ENCODE measurements at regions not wholly inside any gene's neighbourhood (a gene's known extent, or its start where the extent isn't known, plus 50 kb on each side); places are given as distances from the start of the nearest gene placed in this dataset.
"Not testable (repeated sequence)": the region's sequence is repeated elsewhere in the genome, so short reads cannot be mapped to it uniquely, and the experiment has no call there.

DNA sequence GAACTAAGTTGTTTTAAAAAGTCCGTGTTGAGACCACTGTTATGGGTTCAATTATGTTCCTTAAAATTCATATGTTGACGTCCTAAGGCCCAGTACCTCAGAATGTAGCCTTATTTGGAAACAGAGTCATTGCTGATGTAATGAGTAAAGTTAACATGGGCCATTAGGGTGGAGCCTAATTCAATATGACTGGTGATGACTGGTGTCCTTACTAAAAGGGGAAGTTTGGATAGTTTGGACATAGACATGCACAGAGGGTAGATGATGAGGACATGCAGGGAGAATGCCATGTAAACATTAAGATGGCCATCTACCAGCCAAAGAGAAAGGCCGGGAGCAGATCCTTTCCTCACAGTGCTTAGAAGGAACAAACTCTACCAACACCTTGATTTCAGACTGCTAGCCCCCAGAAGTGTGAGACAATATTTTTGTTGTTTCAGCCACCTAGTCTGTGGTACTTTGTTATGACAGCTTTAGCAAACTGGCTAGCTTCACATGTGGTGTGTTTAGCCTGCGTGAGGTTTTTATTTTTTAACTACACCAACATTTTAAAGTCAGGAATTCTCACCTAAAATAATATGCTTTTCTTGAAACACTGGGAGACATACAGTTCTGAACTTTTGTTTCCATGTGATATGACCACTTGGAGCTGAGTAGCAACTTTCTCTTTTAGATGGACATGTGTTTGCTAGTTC lies 135.3 kb downstream of the YIPF5 start:
- DNase-seq (ENCODE audit: extremely low spot score): no peak
- POLR2A ChIA-PET: no interaction called here
- CTCF ChIA-PET: no interaction called here
- TF ChIP-seq, protein P1, sequence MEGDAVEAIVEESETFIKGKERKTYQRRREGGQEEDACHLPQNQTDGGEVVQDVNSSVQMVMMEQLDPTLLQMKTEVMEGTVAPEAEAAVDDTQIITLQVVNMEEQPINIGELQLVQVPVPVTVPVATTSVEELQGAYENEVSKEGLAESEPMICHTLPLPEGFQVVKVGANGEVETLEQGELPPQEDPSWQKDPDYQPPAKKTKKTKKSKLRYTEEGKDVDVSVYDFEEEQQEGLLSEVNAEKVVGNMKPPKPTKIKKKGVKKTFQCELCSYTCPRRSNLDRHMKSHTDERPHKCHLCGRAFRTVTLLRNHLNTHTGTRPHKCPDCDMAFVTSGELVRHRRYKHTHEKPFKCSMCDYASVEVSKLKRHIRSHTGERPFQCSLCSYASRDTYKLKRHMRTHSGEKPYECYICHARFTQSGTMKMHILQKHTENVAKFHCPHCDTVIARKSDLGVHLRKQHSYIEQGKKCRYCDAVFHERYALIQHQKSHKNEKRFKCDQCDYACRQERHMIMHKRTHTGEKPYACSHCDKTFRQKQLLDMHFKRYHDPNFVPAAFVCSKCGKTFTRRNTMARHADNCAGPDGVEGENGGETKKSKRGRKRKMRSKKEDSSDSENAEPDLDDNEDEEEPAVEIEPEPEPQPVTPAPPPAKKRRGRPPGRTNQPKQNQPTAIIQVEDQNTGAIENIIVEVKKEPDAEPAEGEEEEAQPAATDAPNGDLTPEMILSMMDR (IDR thresholded peaks at IDR 0.05; ENCODE audit: control extremely low read depth, extremely low read depth, low read depth, missing control alignments): no peak

DNA sequence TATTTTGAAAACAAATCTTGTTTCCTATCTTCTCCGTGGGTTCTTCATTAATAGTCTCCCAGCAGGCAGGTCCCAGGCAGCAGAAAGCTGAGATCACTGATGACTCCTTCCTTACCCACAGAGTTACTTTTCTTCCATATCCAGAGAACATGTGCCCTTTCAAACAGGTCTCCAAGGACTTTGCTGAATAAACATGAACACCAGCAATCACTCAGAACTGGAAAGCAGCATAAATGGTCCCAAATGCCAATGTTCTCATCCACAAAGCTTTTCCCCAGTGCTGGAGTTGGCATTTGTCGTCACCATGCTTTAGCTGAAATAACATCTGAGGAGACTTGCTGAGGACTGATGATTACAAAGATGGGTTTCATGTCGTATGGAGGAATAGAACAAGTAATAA lies 134.0 kb downstream of the YIPF5 start:
- TF ChIP-seq, protein P1 (IDR thresholded peaks at IDR 0.05; ENCODE audit: control extremely low read depth, extremely low read depth, low read depth, missing control alignments): no peak
- no peak for DNase-seq (ENCODE audit: extremely low spot score)
- POLR2A ChIA-PET: no interaction called here
- CTCF ChIA-PET: no interaction called here

- CTCF ChIA-PET: interaction anchor here (1.3 kb wide), 1 partner anchor 102 kb away, joined by 3 read pairs; no protein-coding TSS in a partner anchor
- no peak for DNase-seq (ENCODE audit: extremely low spot score)
- POLR2A ChIA-PET: no interaction called here
- TF ChIP-seq, protein P1 (IDR thresholded peaks at IDR 0.05; ENCODE audit: control extremely low read depth, extremely low read depth, low read depth, missing control alignments): no peak
Observed at GRCh38 chr5:144040615-144041305, 129.7 kb downstream of the YIPF5 start.

DNA sequence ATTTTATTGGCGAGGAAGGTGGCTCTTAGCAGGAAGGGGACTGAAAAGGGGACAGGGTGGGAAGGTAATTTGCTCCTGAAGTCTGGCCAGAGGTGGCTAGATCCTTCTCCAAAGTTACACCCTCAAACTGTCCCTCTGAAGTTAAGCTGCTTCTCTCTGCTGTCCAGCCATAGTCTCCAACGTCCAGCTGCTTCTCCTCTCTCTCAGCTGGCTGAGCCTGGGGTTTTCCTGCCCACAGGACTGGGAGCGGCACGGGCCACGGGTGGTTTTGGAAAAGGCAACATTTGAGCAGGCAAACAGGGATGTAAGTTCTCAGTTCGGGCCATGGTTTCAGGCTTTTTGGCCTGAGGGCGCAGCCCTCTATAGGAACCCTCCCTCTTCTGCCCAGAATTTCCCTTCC lies 128.3 kb downstream of the YIPF5 start:
- ChIA-PET CTCF (no interaction called here), POLR2A (no interaction called here)
- TF ChIP-seq, protein P1 (IDR thresholded peaks at IDR 0.05; ENCODE audit: control extremely low read depth, extremely low read depth, low read depth, missing control alignments): no peak
- no peak for DNase-seq (ENCODE audit: extremely low spot score)

- POLR2A ChIA-PET: no interaction called here
- CTCF ChIA-PET: no interaction called here
- TF ChIP-seq, protein P1 (IDR thresholded peaks at IDR 0.05; ENCODE audit: control extremely low read depth, extremely low read depth, low read depth, missing control alignments): no peak
Observed at GRCh38 chr5:144048259-144048856, 122.1 kb downstream of the YIPF5 start.

DNA sequence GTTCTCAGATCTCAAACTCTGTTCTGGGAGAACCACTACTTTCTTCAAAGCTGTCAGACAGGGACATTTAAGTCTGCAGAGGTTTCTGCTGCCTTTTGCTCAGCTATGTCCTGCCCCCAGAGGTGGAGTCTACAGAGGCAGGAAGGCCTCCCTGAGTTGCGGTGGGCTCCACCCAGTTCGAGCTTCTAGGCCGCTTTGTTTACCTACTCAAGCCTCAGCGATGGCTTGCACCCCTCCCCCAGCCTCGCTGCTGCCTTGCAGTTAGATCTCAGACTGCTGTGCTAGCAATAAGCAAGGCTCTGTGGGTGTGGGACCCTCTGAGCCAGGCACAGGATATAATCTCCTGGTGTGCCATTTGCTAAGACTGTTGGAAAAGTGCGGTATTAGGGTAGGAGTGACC lies 115.1 kb downstream of the YIPF5 start:
- DNase-seq (ENCODE audit: extremely low spot score); POLR2A ChIA-PET: not testable (repeated sequence)

More at GRCh38 chr5:144048259-144048856, 122.1 kb downstream of the YIPF5 start:
- no peak for DNase-seq (ENCODE audit: extremely low spot score)

GRCh38 chr5:144060091-144060490 lies 110.4 kb downstream of the YIPF5 start:
- CTCF ChIA-PET; DNase-seq (ENCODE audit: extremely low spot score); POLR2A ChIA-PET: not testable (repeated sequence)

More for the DNA sequence above, 115.1 kb downstream of the YIPF5 start:
- CTCF ChIA-PET: not testable (repeated sequence)

All from GM10248 (cell line).